Natural killer cell (primary cell): ENCODE measurements at regions not wholly inside any gene's neighbourhood (a gene's known extent, or its start where the extent isn't known, plus 50 kb on each side); places are given as distances from the start of the nearest gene placed in this dataset.
"Not testable (repeated sequence)": the region's sequence is repeated elsewhere in the genome, so short reads cannot be mapped to it uniquely, and the experiment has no call there.

ENCODE experiments used
- ATAC-seq, 3 donors: fragments of 150-1000 bp in 2 of 3; fragments of 200-7000 bp in 1 of 3; cut with Tn5 transposase; 1 replicate in 1 of 3; 2 replicates in 2 of 3; pipeline ENCODE4 v1.10.0; 2021; ENCODE audit warnings: mild to moderate bottlenecking in 2 of 3, moderate library complexity in 2 of 3
- DNase-seq, 2 donors: peaks; one replicate each; pipeline versions ENCODE4 v3.0.0 to v3.0.0-alpha.2; 2013 to 2021; ENCODE audit warnings: mixed read lengths in 1 of 2
- H3K27ac ChIP-seq: one replicate; pipeline ENCODE4 v1.5.1; 2013; ENCODE audit warnings: mild to moderate bottlenecking, low read length
- H3K27me3 ChIP-seq: one replicate; pipeline ENCODE4 v1.6.1; 2013; ENCODE audit warnings: low read length; ENCODE audit not compliant: control insufficient read depth, insufficient read depth
- H3K36me3 ChIP-seq: one replicate; pipeline ENCODE4 v1.6.1; 2013; ENCODE audit warnings: low read length; ENCODE audit not compliant: control insufficient read depth, insufficient read depth
- H3K4me1 ChIP-seq: one replicate; pipeline ENCODE4 v1.6.1; 2013; ENCODE audit warnings: low read length; ENCODE audit not compliant: control insufficient read depth, insufficient read depth
- H3K4me3 ChIP-seq: one replicate; pipeline ENCODE4 v1.5.1; 2013; ENCODE audit warnings: low read length
- H3K9me3 ChIP-seq: one replicate; pipeline ENCODE4 v1.6.1; 2013; ENCODE audit warnings: low read length; ENCODE audit not compliant: control insufficient read depth, insufficient read depth
- H3K27ac Mint-ChIP-seq, 2 donors: one replicate each; pipeline ENCODE4 v1.8.0; 2022; ENCODE audit warnings: mild to moderate bottlenecking in 2 of 2, mixed read lengths in 2 of 2, moderate library complexity in 1 of 2
- H3K27me3 Mint-ChIP-seq, 2 donors: one replicate each; pipeline ENCODE4 v1.8.0; 2022; ENCODE audit warnings: low read depth in 2 of 2, mixed read lengths in 2 of 2
- H3K36me3 Mint-ChIP-seq: one replicate; pipeline ENCODE4 v1.8.0; 2022; ENCODE audit warnings: mixed read lengths
- H3K4me1 Mint-ChIP-seq, 2 donors: one replicate each; pipeline ENCODE4 v1.8.0; 2022; ENCODE audit warnings: mixed read lengths in 2 of 2
- H3K4me3 Mint-ChIP-seq: one replicate; pipeline ENCODE4 v1.8.0; 2022; ENCODE audit warnings: mild to moderate bottlenecking, moderate library complexity, mixed read lengths
- H3K9me3 Mint-ChIP-seq, 2 donors: one replicate each; pipeline ENCODE4 v1.8.0; 2022; ENCODE audit warnings: mixed read lengths in 2 of 2
- WGBS: methylation state at CpG from one replicate; pipeline ENCODE4 v1.1.7; 2013; ENCODE audit warnings: missing lambda C conversion rate; ENCODE audit not compliant: insufficient coverage; 5-methylcytosine and 5-hydroxymethylcytosine counted together
- intact Hi-C: fragments of 100-400 bp; cut with micrococcal nuclease; formaldehyde crosslinking; loops from one replicate; pipeline ENCODE4 v1.14.2; 2022
- TF ChIP-seq, protein P1 (sequence below): fragments of 200-600 bp; IDR thresholded peaks from one replicate; pipeline ENCODE4 v1.8.0; 2022; ENCODE audit warnings: antibody characterized with exemption

GRCh38 chr6:82786248-82786647, 279.4 kb downstream of the UBE3D start:
- no peak overlapping the region for H3K27ac ChIP-seq
- no peak for DNase-seq
- Mint-ChIP-seq H3K4me1 (no peaks in the 10 kb centered on the region), H3K4me3 (no peak overlapping the region), H3K27ac (no peak overlapping the region), H3K27me3 (no peaks in the 10 kb centered on the region), H3K36me3 (no peaks in the 10 kb centered on the region), H3K9me3 (peaks cover 2 to 3% of the 10 kb centered on the region in 2 donors)
- 98% methylated on average over 3 of the region's 3 CpGs for WGBS
- H3K36me3 ChIP-seq = no peaks in the 10 kb centered on the region
- H3K9me3 ChIP-seq = peaks cover 21% of the 10 kb centered on the region
- no peak overlapping the region for H3K4me3 ChIP-seq
- TF ChIP-seq, protein P1, sequence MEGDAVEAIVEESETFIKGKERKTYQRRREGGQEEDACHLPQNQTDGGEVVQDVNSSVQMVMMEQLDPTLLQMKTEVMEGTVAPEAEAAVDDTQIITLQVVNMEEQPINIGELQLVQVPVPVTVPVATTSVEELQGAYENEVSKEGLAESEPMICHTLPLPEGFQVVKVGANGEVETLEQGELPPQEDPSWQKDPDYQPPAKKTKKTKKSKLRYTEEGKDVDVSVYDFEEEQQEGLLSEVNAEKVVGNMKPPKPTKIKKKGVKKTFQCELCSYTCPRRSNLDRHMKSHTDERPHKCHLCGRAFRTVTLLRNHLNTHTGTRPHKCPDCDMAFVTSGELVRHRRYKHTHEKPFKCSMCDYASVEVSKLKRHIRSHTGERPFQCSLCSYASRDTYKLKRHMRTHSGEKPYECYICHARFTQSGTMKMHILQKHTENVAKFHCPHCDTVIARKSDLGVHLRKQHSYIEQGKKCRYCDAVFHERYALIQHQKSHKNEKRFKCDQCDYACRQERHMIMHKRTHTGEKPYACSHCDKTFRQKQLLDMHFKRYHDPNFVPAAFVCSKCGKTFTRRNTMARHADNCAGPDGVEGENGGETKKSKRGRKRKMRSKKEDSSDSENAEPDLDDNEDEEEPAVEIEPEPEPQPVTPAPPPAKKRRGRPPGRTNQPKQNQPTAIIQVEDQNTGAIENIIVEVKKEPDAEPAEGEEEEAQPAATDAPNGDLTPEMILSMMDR = no peak
- ATAC-seq = no peak
- intact Hi-C loops = no loop called here
- no peaks in the 10 kb centered on the region for H3K27me3 ChIP-seq
- H3K4me1 ChIP-seq = no peaks in the 10 kb centered on the region

DNA sequence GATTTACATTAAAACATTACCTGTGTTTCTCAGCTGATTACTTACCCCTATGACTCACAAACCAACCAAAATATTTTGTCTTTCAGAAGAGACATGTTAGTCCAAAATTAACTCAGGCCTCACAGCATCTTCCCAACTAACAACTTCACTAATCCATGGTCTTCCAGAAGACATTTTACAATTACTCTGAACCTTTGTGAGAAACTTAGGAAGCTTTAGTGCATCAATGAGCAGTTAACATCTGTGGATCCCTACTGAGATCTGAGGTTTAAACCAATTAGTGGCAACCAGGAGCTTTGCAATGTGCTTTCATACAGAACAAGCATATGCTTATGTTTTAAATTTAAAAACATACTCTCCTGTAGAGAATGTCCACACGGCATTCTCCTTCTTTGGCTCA, 269.7 kb downstream of the UBE3D start:
- ATAC-seq (no peak), DNase-seq (no peak)
- H3K4me1 Mint-ChIP-seq = no peaks in the 10 kb centered on the region
- TF ChIP-seq, protein P1 = no peak
- intact Hi-C loops = no loop called here
- H3K27ac ChIP-seq = no peak overlapping the region
- H3K4me3 ChIP-seq = no peak overlapping the region
- H3K27me3 ChIP-seq = no peaks in the 10 kb centered on the region
- no peak overlapping the region for H3K4me3 Mint-ChIP-seq
- H3K36me3 Mint-ChIP-seq = no peaks in the 10 kb centered on the region
- no peaks in the 10 kb centered on the region for H3K27me3 Mint-ChIP-seq
- no peaks in the 10 kb centered on the region for H3K36me3 ChIP-seq
- peaks cover 1 to 10% of the 10 kb centered on the region in 2 donors for H3K9me3 Mint-ChIP-seq
- H3K27ac Mint-ChIP-seq = no peak overlapping the region
- no peaks in the 10 kb centered on the region for H3K9me3 ChIP-seq
- WGBS = no CpG with 5 or more reads among the region's 1 CpG
- no peaks in the 10 kb centered on the region for H3K4me1 ChIP-seq

DNA sequence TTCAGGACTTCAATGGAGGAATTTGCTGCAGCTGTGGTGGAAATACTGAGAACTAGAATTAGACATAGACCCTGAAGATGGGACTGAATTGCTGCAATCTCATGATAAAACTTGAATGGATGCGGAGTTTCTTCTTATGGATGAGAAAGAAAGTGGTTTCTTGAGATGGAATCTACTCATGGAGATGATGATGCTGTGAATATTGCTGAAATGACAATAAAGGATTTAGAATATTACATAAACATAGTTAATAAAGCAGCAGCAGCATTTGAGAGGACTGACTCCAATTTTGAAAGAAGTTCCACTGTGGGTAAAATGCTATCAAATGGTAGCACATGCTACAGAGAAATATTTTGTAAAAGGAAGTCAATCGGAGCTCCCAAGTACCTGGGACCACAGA, 264.6 kb downstream of the UBE3D start:
- 89% methylated on average over 2 of the region's 2 CpGs for WGBS

GRCh38 chr6:82816243-82816642, 249.4 kb downstream of the UBE3D start:
- H3K27ac ChIP-seq, DNase-seq, H3K36me3 Mint-ChIP-seq, H3K4me3 Mint-ChIP-seq, H3K27ac Mint-ChIP-seq, H3K4me3 ChIP-seq, H3K4me1 ChIP-seq, H3K27me3 Mint-ChIP-seq, ATAC-seq, H3K27me3 ChIP-seq, H3K9me3 ChIP-seq, H3K36me3 ChIP-seq, H3K9me3 Mint-ChIP-seq, H3K4me1 Mint-ChIP-seq, intact Hi-C loops: not testable (repeated sequence)

More for the DNA sequence above, 264.6 kb downstream of the UBE3D start:
- H3K9me3 Mint-ChIP-seq = peaks cover 9 to 10% of the 10 kb centered on the region in 2 donors
- no peak for ATAC-seq
- no peaks in the 10 kb centered on the region for H3K36me3 ChIP-seq
- DNase-seq = no peak
- TF ChIP-seq, protein P1 = no peak
- H3K9me3 ChIP-seq = no peaks in the 10 kb centered on the region
- H3K27ac ChIP-seq = no peak overlapping the region
- intact Hi-C loops = no loop called here
- H3K27ac Mint-ChIP-seq = no peak overlapping the region
- no peaks in the 10 kb centered on the region for H3K36me3 Mint-ChIP-seq
- H3K4me1 Mint-ChIP-seq = no peaks in the 10 kb centered on the region
- H3K4me3 ChIP-seq = no peak overlapping the region
- no peaks in the 10 kb centered on the region for H3K27me3 ChIP-seq
- H3K27me3 Mint-ChIP-seq = no peaks in the 10 kb centered on the region
- H3K4me3 Mint-ChIP-seq = no peak overlapping the region
- H3K4me1 ChIP-seq = no peaks in the 10 kb centered on the region
